ENCODE measurements at regions not wholly inside any gene's neighbourhood (a gene's known extent, or its start where the extent isn't known, plus 50 kb on each side); places are given as distances from the start of the nearest gene placed in this dataset.

DNA sequence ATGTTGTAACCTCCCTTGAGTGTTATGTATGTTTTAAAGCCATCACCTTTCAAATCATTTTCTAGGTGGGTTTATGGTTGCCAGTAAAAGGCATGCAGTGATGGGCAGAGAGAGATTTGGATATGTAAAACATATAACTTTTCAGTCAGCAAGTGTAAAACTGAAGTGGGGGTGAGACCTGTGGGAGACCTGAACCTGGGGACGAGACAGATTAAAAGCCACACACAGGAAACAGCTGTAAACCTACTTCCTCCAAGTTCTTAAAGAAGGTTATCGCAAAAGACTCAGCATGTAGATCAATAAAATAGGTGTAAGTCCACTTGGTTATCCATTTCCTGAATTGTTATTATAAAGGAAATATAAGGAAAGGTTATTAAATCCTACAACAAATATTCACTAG is 76.6 kb downstream of the YIPF5 start:
- TF ChIP-seq, protein P1, sequence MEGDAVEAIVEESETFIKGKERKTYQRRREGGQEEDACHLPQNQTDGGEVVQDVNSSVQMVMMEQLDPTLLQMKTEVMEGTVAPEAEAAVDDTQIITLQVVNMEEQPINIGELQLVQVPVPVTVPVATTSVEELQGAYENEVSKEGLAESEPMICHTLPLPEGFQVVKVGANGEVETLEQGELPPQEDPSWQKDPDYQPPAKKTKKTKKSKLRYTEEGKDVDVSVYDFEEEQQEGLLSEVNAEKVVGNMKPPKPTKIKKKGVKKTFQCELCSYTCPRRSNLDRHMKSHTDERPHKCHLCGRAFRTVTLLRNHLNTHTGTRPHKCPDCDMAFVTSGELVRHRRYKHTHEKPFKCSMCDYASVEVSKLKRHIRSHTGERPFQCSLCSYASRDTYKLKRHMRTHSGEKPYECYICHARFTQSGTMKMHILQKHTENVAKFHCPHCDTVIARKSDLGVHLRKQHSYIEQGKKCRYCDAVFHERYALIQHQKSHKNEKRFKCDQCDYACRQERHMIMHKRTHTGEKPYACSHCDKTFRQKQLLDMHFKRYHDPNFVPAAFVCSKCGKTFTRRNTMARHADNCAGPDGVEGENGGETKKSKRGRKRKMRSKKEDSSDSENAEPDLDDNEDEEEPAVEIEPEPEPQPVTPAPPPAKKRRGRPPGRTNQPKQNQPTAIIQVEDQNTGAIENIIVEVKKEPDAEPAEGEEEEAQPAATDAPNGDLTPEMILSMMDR (IDR thresholded peaks at IDR 0.05 in 4 of 5, conservative IDR thresholded peaks at IDR 0.05 in 1 of 5), result no peak
- TF ChIP-seq POLR2A (IDR thresholded peaks at IDR 0.05), result no peak
